WTC11 (cell line): ENCODE measurements at regions not wholly inside any gene's neighbourhood (a gene's known extent, or its start where the extent isn't known, plus 50 kb on each side); places are given as distances from the start of the nearest gene placed in this dataset.

Experiments
- ATAC-seq: fragments of 200-7000 bp; cut with Tn5 transposase; 2 replicates; pipeline ENCODE4 v1.10.0; 2021; ENCODE audit warnings: mild to moderate bottlenecking, moderate library complexity
- CTCF ChIA-PET: fragments of 300-600 bp; sonication (Branson Sonifier 250); formaldehyde crosslinking; loops from one replicate; lab custom pipeline; 2021; ENCODE audit warnings: antibody characterized with exemption; lab: Charles Lee
- POLR2A ChIA-PET: fragments of 350-600 bp; sonication (Branson Sonifier 250); formaldehyde crosslinking; loops from one replicate; lab custom pipeline; 2021; ENCODE audit warnings: antibody characterized with exemption; lab: Charles Lee
- DNase-seq: peaks from one replicate; pipeline ENCODE4 v3.0.0; 2021; ENCODE audit warnings: low spot score
- H3K27ac Mint-ChIP-seq: 2 replicates; pipeline ENCODE4 v1.8.0; 2021; ENCODE audit warnings: mixed read lengths
- H3K27me3 Mint-ChIP-seq: 2 replicates; pipeline ENCODE4 v1.8.0; 2021; ENCODE audit warnings: low read depth, mild to moderate bottlenecking, moderate library complexity, mixed read lengths
- H3K36me3 Mint-ChIP-seq: 2 replicates; pipeline ENCODE4 v1.8.0; 2021; ENCODE audit warnings: mixed read lengths
- H3K4me1 Mint-ChIP-seq: 2 replicates; pipeline ENCODE4 v1.8.0; 2022; ENCODE audit warnings: mixed read lengths
- H3K4me3 Mint-ChIP-seq: 2 replicates; pipeline ENCODE4 v1.8.0; 2021; ENCODE audit warnings: mild to moderate bottlenecking, moderate library complexity, mixed read lengths
- H3K9me3 Mint-ChIP-seq: 2 replicates; pipeline ENCODE4 v1.8.0; 2021; ENCODE audit warnings: mixed read lengths
- ARID4B ChIP-seq: sonication (generic); formaldehyde crosslinking; IDR thresholded peaks from 2 replicates; pipeline ENCODE4 v1.8.0; 2023; ENCODE audit warnings: missing genetic modification reagents, mild to moderate bottlenecking, borderline replicate concordance
- E2F5 ChIP-seq: sonication (generic); formaldehyde crosslinking; IDR thresholded peaks from 2 replicates; pipeline ENCODE4 v1.8.1; 2022; ENCODE audit warnings: mild to moderate bottlenecking, moderate library complexity, missing genetic modification reagents
- ELF4 ChIP-seq: sonication (generic); formaldehyde crosslinking; IDR thresholded peaks from 2 replicates; pipeline ENCODE4 v1.8.1; 2022; ENCODE audit warnings: low read depth, mild to moderate bottlenecking, moderate library complexity, missing genetic modification reagents
- ERG ChIP-seq: fragments of 250-450 bp; sonication (Bioruptor Pico); IDR thresholded peaks from 2 replicates; pipeline ENCODE4 v1.8.0; 2021; ENCODE audit warnings: mild to moderate bottlenecking
- FOXK1 ChIP-seq: sonication (generic); formaldehyde crosslinking; IDR thresholded peaks from 2 replicates; pipeline ENCODE4 v1.8.0; 2022; ENCODE audit warnings: mild to moderate bottlenecking, moderate library complexity, missing genetic modification reagents
- JAZF1 ChIP-seq: fragments of 250-450 bp; sonication (Bioruptor Pico); IDR thresholded peaks from 2 replicates; pipeline ENCODE4 v1.9.0; 2021; ENCODE audit warnings: moderate library complexity, mild to moderate bottlenecking, inconsistent platforms
- MYBL2 ChIP-seq: sonication (generic); formaldehyde crosslinking; IDR thresholded peaks from 2 replicates; pipeline ENCODE4 v1.8.1; 2023; ENCODE audit warnings: mild to moderate bottlenecking, moderate library complexity, missing genetic modification reagents
- NR2C2 ChIP-seq: sonication (generic); formaldehyde crosslinking; IDR thresholded peaks from 2 replicates; pipeline ENCODE4 v1.8.0; 2022; ENCODE audit warnings: mild to moderate bottlenecking, missing genetic modification reagents
- RORB ChIP-seq: fragments of 250-450 bp; sonication (Bioruptor Pico); IDR thresholded peaks from 2 replicates; pipeline ENCODE4 v1.9.0; 2021; ENCODE audit warnings: mild to moderate bottlenecking
- TEAD1 ChIP-seq: sonication (generic); formaldehyde crosslinking; IDR thresholded peaks from 2 replicates; pipeline ENCODE4 v1.8.0; 2022; ENCODE audit warnings: mild to moderate bottlenecking, missing genetic modification reagents
- TEAD4 ChIP-seq: sonication (generic); formaldehyde crosslinking; IDR thresholded peaks from 2 replicates; pipeline ENCODE4 v1.8.0; 2022; ENCODE audit warnings: mild to moderate bottlenecking, missing genetic modification reagents
- USF2 ChIP-seq: sonication (generic); formaldehyde crosslinking; IDR thresholded peaks from 2 replicates; pipeline ENCODE4 v1.8.1; 2023; ENCODE audit warnings: mild to moderate bottlenecking, missing genetic modification reagents, moderate library complexity
- ZNF263 ChIP-seq: sonication (generic); formaldehyde crosslinking; IDR thresholded peaks from 2 replicates; pipeline ENCODE4 v1.8.1; 2022; ENCODE audit warnings: low read depth, mild to moderate bottlenecking, moderate library complexity, missing genetic modification reagents
- ZNF532 ChIP-seq: fragments of 250-450 bp; sonication (Bioruptor Pico); IDR thresholded peaks from 2 replicates; pipeline ENCODE4 v1.9.0; 2021; ENCODE audit warnings: mild to moderate bottlenecking, borderline replicate concordance

GRCh38 chr7:26486153-26486552 lies 194.5 kb downstream of the SNX10 start:
- peaks cover 3% of the 10 kb centered on the region; the same call in 1 of the 2 replicates for H3K9me3 Mint-ChIP-seq
- H3K36me3 Mint-ChIP-seq = no peaks in the 10 kb centered on the region
- H3K4me3 Mint-ChIP-seq = no peak overlapping the region
- peaks cover 16% of the 10 kb centered on the region for H3K4me1 Mint-ChIP-seq
- TF ChIP-seq ZNF263 (CRISPR knock-in tag) = no peak
- no peak for TF ChIP-seq ERG (CRISPR knock-in tag)
- TF ChIP-seq JAZF1 (CRISPR knock-in tag) = no peak
- TF ChIP-seq ZNF532 (CRISPR knock-in tag) = no peak
- TF ChIP-seq USF2 (CRISPR knock-in tag) = no peak
- no peak for TF ChIP-seq TEAD1 (CRISPR knock-in tag)
- TF ChIP-seq ELF4 (CRISPR knock-in tag) = no peak
- no peak for TF ChIP-seq FOXK1 (CRISPR knock-in tag)
- TF ChIP-seq MYBL2 = no peak
- TF ChIP-seq TEAD4 (CRISPR knock-in tag) = no peak
- no peak for TF ChIP-seq RORB (CRISPR knock-in tag)
- no peak for TF ChIP-seq E2F5 (CRISPR knock-in tag)
- TF ChIP-seq ARID4B = no peak
- no peak for TF ChIP-seq NR2C2
- no peak for ATAC-seq
- no peak overlapping the region for H3K27ac Mint-ChIP-seq
- no peak for DNase-seq
- ChIA-PET POLR2A (no interaction called here), CTCF (no interaction called here)
- no peaks in the 10 kb centered on the region; the same call in 1 of the 2 replicates for H3K27me3 Mint-ChIP-seq
